GM18499 (cell line): ENCODE measurements at regions not wholly inside any gene's neighbourhood (a gene's known extent, or its start where the extent isn't known, plus 50 kb on each side); places are given as distances from the start of the nearest gene placed in this dataset.
"Not testable (repeated sequence)": the region's sequence is repeated elsewhere in the genome, so short reads cannot be mapped to it uniquely, and the experiment has no call there.

ENCODE experiments used
- ATAC-seq: cut with Tn5 transposase; IDR thresholded peaks from one replicate; pipeline ENCODE4 v1.9.1; 2021; ENCODE audit warnings: moderate number of reproducible peaks; ENCODE audit not compliant: insufficient read depth, unreplicated experiment

DNA sequence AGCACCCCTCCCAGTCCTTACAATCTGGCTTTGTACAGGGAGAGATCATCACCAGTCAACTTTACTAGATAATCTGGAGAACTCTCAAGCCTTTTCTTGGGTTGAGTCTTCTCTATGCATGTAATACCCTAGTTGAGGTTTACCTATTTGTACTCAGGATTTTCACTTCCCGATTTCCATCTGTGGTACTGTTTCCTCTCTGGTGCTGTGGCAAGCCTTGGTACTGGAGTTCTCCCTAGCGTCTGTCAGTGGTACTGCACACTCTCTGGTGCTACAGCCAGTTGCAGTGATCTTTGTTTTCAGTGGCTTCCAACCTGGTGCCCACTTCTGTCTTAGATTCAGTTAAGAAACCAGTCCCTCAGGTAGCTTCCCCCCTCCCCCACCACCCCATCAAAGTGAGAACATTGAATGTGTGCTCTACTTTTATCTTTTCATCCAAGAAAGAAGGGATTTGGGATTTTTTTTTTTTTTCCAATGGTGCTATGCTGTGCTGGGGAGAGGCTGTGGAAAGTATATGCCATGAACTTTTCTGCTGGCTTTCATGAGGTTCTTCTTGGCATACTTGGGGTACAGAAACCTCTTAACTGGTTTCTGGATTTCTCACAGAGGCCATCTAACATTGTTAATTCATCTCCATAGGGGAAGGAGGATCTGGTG, 69.4 kb upstream of the EVL start:
- ATAC-seq, result peak; percentile 98

DNA sequence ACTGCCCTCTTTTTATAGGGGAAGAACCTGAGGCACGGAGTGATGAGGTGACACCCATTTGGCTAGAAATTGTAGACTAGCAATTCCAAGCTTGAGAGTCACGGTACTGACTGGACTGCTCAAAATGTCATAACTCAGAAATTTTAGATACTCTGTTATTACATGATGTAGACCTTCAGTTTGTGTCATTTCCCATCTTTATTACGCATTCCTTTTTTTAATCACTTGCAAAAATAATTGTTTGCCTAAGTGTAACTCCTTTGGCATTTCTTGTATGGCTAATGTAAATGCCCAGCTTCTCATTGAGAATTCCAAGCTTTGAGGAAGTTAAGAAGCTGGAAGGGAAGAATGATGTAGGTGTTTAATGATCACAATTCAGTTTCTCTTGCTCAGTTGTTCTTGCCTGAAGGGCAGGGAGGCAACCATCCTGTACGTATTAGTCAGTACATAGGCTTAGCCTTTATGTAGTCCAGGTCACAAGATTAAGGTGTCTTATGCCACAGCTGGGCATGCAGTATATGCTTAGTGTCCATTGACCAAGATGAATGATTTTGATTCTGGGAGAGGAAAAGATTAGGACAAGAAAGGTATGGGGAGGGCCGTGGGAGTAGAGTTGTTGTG, 68.2 kb upstream of the EVL start:
- ATAC-seq, result no peak

DNA sequence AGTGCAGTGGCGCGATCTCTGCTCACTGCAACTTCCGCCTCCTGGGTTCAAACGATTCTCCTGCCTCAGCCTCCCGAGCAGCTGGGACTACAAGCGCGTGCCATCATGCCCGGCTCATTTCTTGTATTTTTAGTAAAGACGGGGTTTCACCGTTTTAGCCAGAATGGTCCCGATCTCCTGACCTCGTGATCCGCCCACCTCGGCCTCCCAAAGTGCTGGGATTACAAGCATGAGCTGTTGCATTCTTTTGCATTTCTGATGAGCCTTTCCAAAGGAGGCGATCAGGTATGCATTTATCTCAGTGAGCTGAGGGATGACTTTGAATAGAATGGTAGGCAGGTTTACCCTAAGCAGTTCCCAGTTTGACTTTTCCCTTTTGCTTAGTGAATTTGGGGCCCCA, 64.8 kb upstream of the EVL start:
- ATAC-seq, result not testable (repeated sequence)

DNA sequence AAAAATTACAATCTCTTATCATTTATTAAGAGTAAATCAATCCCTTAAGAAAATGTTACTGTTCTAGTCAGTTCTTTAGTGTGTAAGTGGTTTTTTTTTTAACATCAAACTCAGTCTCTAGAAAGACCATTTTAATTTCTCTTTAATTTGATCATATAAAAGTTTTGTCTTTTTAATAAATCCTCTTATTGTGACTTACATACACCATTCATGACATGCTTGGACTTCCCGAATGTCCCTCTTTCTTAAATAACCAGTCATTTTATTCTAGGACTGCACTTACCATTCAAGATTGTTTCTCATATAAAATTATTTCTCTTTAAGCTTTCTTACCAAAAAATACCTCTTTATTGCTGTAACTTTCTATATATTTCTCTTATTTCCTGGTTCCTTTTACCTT, 60.8 kb upstream of the EVL start:
- ATAC-seq, result no peak

DNA sequence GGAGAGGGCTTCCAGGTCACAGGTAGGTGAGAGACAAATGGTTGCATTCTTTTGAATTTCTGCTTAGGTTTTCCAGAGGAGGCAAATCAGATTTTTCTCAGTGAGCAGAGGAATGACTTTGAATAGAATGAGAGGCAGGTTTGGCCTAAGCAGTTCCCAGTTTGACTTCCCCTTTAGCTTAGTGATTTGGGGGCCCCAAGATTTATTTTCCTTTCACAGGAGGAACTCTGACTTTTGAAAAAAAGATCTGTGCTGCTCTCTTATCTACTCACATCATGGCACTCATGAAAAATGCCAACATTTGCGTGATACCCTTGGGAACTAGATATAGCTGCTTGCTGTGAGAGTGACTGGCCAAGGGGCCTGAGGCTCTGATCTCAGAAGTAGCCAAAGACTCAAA, 58.0 kb upstream of the EVL start:
- ATAC-seq, result no peak

DNA sequence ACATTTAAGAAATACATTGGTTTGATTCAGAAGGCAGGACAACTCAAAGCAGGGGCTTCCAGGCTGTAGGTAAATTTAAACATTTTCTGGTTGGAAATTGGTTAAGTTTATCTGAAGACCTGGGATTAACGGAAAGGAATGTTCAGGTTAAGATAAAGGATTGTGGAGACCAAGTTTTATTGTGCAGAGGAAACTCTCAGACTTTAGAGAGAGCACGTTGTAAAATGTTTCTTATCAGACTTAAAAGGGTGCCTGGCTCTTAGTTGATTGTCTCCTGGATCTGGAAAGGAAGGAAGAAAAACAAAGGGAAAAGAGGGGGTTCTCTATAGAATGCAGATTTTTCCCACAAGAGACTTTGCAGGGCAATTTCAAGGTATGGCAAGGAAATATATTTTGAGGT, 55.4 kb upstream of the EVL start:
- not testable (repeated sequence) for ATAC-seq

DNA sequence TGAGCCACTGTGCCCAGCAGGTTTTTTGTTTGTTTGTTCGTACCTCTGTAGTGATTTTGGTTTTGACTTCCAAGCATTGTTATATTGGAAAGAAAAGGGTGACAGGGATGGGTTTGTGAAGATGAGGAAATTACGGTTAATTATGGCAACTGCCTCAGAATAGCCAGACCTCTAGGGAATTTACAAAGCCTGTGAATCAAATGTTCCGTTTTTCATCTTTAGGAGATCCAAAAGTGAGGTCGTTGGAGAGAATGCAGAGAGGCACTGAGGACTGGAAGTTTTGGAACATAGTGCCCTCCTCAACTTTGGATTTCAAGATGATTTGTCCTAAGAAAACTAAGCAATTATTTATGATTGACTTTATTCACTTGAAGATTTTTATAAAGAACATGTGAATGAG, 54.5 kb upstream of the EVL start:
- ATAC-seq, result no peak

DNA sequence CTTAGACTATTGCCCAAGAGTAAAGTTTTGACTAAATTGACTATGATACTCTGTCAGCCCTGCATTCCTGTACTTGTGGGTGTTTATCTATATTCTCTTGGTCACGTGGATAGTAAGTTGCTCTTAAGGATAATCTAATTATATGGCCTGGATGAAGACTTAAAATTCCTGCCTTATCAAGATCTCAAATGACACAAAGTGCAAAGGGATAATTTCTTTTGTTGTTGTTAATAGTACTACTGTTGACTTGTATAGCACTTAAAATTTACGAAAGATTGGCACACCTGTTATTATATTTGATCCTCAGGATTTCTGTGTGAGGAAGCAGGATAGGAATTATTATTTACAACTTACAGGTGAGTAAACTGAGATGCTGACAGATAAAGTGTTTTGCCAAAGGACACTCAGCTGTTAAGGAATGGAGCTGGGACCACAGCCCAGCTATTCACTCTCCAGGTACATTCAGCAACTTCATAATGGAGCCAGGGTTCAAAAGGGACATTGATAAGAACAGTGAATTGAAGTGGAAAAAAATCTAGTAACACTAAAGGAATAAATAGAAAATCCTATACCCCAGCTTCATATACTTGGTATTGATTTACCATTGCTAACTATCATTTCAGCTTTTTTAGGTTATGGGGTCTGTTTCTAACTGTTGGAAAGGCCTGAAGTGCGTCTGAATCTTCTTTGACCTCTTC, 53.4 kb upstream of the EVL start:
- ATAC-seq, result no peak

DNA sequence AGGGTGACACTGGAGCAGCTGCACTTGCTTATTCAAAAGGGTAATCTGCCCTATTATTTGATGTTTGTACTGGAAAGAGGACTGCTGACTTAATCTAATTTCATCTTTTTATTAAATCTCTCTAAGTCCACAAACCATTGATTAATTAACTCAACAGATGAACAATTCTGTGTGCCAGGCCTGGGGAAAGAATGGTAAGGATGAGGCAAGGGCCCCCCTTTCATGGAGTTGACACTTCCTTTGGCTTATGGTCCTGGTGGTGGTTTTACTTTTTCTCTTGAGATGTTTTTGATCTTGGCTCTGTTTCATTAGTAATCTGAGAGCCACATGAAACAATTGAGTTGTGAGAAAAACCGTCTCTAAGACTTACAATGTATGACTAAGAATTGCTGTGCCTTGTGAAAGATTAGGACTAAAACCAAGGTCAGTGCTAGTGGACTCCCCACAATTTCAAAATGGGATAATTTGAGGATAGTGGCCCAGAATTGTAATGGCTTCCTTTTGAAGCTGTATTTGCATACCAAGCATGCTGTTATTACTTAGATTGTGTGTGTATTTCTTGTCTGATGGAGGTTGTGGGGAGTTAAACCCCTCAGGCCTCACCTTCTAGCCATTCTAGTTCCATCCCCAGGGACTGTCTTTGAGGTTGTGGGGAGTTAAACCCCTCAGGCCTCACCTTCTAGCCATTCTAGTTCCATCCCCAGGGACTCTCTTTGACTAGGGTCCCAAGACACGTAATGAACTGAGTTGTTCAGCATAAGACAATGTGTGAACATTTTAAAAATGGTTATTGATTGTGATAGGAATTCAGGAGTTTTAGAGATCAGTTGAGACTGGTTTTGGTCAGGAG, 52.5 kb upstream of the EVL start:
- ATAC-seq, result no peak

DNA sequence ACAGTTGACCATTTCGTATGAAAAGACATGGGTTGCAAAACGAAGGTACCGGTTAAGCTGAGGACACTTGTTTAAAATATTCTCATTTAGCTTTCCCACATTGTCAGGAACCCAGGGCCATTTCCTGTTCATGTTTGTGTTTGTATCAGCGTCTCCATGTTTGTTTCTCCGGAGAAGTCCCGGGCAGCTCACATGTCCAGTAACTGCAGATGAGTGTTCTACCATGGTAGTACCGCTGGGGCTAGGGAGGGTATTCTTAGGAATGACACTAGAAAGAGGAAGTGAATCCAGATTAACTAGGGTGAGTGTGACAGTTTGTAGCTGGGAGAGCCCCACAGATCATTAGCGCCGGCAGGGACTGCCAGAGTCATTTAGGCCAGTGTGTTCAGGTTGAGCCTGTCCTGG, 50.0 kb upstream of the EVL start:
- ATAC-seq, result peak; percentile 55
